ENCODE measurements at regions not wholly inside any gene's neighbourhood (a gene's known extent, or its start where the extent isn't known, plus 50 kb on each side); places are given as distances from the start of the nearest gene placed in this dataset.

- TF ChIP-seq POLR2A (IDR thresholded peaks at IDR 0.05; ENCODE audit: low read length) (no peak), GATA1 (IDR thresholded peaks at IDR 0.05; ENCODE audit: low read depth, low read length) (no peak)
Observed at GRCh38 chr1:170250531-170251276, 104.9 kb downstream of the NTMT2 start.

All from erythroblast (primary cell).